Fibroblast of peridontal ligament (primary cell): ENCODE measurements at regions not wholly inside any gene's neighbourhood (a gene's known extent, or its start where the extent isn't known, plus 50 kb on each side); places are given as distances from the start of the nearest gene placed in this dataset.
A peak's percentile ranks its signal among the peaks of the same experiment; 100 is the strongest.
"Not testable (repeated sequence)": the region's sequence is repeated elsewhere in the genome, so short reads cannot be mapped to it uniquely, and the experiment has no call there.

ENCODE experiments used
- DNase-seq: peaks from one replicate; pipeline ENCODE4 v3.0.0-alpha.2; 2010; ENCODE audit errors: extremely low read depth

GRCh38 chr12:28060871-28061270, 88.3 kb upstream of the PTHLH start:
- DNase-seq: no peak

GRCh38 chr12:28063355-28063880, 90.9 kb upstream of the PTHLH start:
- DNase-seq: no peak

- peak; percentile 19 for DNase-seq
Measured at GRCh38 chr12:28065374-28065773, 92.8 kb upstream of the PTHLH start.

- DNase-seq: peak; percentile 41
Measured at GRCh38 chr12:28065889-28066630, 93.5 kb upstream of the PTHLH start.

GRCh38 chr12:28066879-28067278, 94.3 kb upstream of the PTHLH start:
- no peak for DNase-seq

GRCh38 chr12:28068467-28068866, 95.9 kb upstream of the PTHLH start:
- DNase-seq: no peak

- DNase-seq: no peak
Measured at GRCh38 chr12:28079539-28079938, 107.0 kb upstream of the PTHLH start.

GRCh38 chr12:28082096-28082495, 108.2 kb upstream of the CCDC91 start:
- DNase-seq: peak; percentile 47

GRCh38 chr12:28083840-28084678, 106.2 kb upstream of the CCDC91 start:
- peak; percentile 70 for DNase-seq

- peak; percentile 35 for DNase-seq
Measured at GRCh38 chr12:28086521-28087155, 103.6 kb upstream of the CCDC91 start.

- peak; percentile 58 for DNase-seq
Measured at GRCh38 chr12:28088566-28089272, 101.5 kb upstream of the CCDC91 start.

- peak; percentile 39 for DNase-seq
Measured at GRCh38 chr12:28089338-28089737, 100.9 kb upstream of the CCDC91 start.

GRCh38 chr12:28090835-28091234, 99.4 kb upstream of the CCDC91 start:
- no peak for DNase-seq

- DNase-seq: no peak
Measured at GRCh38 chr12:28092396-28092795, 97.9 kb upstream of the CCDC91 start.

GRCh38 chr12:28096649-28097048, 93.6 kb upstream of the CCDC91 start:
- DNase-seq: no peak

- no peak for DNase-seq
Measured at GRCh38 chr12:28097221-28097620, 93.0 kb upstream of the CCDC91 start.

- DNase-seq: not testable (repeated sequence)
Measured at GRCh38 chr12:28099245-28099644, 91.0 kb upstream of the CCDC91 start.

- no peak for DNase-seq
Measured at GRCh38 chr12:28099871-28100270, 90.4 kb upstream of the CCDC91 start.

- no peak for DNase-seq
Measured at GRCh38 chr12:28100717-28101116, 89.5 kb upstream of the CCDC91 start.

- DNase-seq: no peak
Measured at GRCh38 chr12:28104316-28104715, 85.9 kb upstream of the CCDC91 start.
